ENCODE measurements at regions not wholly inside any gene's neighbourhood (a gene's known extent, or its start where the extent isn't known, plus 50 kb on each side); places are given as distances from the start of the nearest gene placed in this dataset.

DNA sequence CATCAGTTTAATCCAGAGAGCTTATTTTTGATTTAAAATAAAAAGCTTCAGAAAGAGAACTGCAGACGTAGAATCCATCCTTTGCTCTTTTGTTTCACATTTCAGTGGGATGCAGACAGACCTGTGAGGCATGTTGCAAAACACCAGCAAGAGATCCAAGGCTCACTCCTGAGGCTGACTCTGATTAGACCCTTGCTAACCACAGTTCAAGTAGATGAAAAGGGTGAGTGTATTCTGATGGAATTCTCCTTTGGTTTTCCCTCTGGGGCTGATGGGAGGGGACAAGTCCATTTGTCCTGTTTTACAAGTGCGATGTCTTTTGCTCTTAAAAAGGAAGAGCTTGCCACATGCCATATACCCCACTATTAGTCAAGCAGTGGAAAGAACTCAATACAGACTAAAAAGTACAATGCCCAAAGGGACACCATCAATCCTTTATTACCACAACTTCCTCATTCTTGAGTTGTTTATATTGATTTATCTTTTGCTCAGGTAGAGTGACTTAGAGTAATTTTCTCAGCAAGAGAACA lies 772.7 kb downstream of the MAFB start:
- DNase-seq (ENCODE audit: low spot score) = no peak
- TF ChIP-seq, protein P1, sequence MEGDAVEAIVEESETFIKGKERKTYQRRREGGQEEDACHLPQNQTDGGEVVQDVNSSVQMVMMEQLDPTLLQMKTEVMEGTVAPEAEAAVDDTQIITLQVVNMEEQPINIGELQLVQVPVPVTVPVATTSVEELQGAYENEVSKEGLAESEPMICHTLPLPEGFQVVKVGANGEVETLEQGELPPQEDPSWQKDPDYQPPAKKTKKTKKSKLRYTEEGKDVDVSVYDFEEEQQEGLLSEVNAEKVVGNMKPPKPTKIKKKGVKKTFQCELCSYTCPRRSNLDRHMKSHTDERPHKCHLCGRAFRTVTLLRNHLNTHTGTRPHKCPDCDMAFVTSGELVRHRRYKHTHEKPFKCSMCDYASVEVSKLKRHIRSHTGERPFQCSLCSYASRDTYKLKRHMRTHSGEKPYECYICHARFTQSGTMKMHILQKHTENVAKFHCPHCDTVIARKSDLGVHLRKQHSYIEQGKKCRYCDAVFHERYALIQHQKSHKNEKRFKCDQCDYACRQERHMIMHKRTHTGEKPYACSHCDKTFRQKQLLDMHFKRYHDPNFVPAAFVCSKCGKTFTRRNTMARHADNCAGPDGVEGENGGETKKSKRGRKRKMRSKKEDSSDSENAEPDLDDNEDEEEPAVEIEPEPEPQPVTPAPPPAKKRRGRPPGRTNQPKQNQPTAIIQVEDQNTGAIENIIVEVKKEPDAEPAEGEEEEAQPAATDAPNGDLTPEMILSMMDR (IDR thresholded peaks at IDR 0.05; ENCODE audit: borderline replicate concordance, control extremely low read depth, extremely low read depth, insufficient read depth, missing control alignments) = no peak
- in situ Hi-C loops (cut with MboI; ENCODE audit: low sequenced_read_pairs, unreplicated experiment) = no loop called here

DNA sequence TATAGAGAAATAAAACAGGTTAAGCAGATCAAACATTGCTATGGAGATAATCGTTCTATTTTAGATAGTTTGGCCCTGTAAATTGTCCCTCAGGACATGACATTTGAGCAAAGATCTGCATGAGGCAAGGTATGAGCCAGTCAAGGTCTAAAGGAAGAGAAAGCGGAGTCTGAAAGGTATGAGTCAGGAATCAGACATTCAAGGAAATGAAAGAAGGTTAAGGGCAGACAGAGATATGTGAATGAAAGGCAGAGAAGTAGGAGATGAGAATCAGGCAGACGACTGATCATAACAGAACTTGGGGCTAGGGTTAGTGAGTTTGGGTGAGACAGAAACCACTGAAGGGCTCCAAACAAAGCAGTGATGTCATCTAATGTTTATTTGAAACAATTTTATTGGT lies 775.8 kb downstream of the MAFB start:
- TF ChIP-seq, protein P1 (IDR thresholded peaks at IDR 0.05; ENCODE audit: borderline replicate concordance, control extremely low read depth, extremely low read depth, insufficient read depth, missing control alignments) = no peak
- no peak for DNase-seq (ENCODE audit: low spot score)
- in situ Hi-C loops (cut with MboI; ENCODE audit: low sequenced_read_pairs, unreplicated experiment) = no loop called here

DNA sequence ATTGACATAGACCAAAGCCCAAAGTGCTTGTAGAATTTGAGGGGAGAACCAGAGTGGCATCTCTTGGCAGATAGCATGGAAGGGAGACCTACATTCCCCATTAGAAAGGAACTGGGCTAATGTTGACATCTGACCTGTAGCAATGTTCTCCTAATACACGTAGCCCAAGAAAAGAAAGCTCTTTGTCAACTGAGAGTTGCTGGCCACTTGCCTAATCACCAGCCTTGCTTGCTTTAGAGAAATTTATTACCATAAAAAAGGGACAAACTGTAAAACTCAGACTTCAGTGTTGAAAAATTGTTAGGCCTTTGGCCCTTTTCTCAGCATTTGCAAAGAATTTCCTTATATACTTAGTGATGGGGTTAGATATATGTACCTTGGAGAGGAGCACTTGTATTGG lies 777.5 kb downstream of the MAFB start:
- TF ChIP-seq, protein P1 (IDR thresholded peaks at IDR 0.05; ENCODE audit: borderline replicate concordance, control extremely low read depth, extremely low read depth, insufficient read depth, missing control alignments) = no peak
- in situ Hi-C loops (cut with MboI; ENCODE audit: low sequenced_read_pairs, unreplicated experiment) = no loop called here
- no peak for DNase-seq (ENCODE audit: low spot score)

DNA sequence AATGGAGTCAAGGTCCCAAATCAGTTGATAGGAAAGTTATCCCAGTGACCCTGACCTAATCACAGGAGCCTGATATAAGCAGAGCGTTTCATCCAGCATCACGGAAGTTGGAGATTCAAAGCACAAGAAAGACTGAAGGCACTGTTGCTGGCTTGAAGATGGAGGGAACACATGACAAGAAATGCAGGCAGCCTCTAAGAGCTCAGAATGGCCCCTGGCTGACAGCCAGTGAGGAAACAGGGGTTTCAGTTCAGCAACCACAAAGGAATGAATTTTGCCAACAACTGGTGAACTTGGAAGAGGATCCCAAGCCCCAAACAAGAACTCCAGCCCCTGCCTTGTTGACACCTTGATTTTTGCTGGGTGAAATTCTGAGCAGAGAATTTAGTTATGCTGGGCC lies 778.5 kb downstream of the MAFB start:
- in situ Hi-C loops (cut with MboI; ENCODE audit: low sequenced_read_pairs, unreplicated experiment) = no loop called here
- TF ChIP-seq, protein P1 (IDR thresholded peaks at IDR 0.05; ENCODE audit: borderline replicate concordance, control extremely low read depth, extremely low read depth, insufficient read depth, missing control alignments) = no peak
- DNase-seq (ENCODE audit: low spot score) = no peak

DNA sequence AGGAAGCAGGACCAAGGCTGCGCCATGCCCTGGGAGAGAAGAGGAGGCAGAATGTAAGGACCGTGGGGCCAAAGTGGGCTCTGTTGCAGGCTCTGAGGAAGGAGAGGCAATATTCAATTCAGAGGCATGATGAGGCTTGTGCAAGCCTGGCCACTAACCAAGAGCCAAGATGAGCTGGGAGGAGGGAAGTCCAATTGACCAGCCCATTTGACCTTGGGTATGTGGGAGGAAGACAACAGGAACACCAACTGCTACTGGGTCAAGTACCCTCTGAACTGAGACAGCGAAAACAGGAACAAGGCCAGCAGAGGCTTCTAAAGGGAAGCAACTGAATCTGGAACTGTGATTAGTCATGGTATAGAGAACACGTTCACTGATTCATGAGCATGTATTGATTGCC lies 779.6 kb downstream of the MAFB start:
- TF ChIP-seq, protein P1 (IDR thresholded peaks at IDR 0.05; ENCODE audit: borderline replicate concordance, control extremely low read depth, extremely low read depth, insufficient read depth, missing control alignments) = no peak
- no peak for DNase-seq (ENCODE audit: low spot score)
- in situ Hi-C loops (cut with MboI; ENCODE audit: low sequenced_read_pairs, unreplicated experiment) = no loop called here

DNA sequence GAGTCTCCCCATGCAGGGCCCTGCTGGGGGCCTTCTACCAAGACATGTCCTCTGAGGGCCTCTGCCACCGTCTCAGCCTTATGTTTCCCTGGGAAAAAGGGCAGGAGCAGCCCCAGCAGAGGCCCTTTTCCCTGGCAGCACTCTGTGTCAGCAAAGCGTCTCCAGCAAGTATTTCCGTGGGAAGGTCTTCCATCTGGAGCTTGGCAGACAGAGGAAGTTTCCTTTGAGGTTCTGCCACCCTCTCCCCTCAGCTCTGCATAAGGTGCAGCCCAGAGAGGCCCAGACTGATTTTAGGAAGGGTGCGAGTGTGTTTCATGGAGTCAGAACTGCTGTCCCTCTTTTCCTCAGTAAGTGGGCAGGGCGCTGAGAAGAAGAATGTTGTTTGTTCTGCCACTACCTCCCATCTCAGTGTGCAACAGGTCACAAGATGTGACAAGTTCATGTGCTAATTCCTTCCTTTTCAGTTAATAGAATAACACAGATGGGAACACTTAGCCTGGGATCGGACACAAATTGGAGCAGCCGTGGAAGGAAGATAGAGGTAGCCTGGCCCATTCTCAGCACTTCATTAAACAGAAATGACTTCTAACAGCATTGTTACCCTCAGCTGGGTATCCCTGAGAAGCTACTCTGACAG lies 784.4 kb downstream of the MAFB start:
- TF ChIP-seq, protein P1 (IDR thresholded peaks at IDR 0.05; ENCODE audit: borderline replicate concordance, control extremely low read depth, extremely low read depth, insufficient read depth, missing control alignments) = no peak
- in situ Hi-C loops (cut with MboI; ENCODE audit: low sequenced_read_pairs, unreplicated experiment) = no loop called here
- DNase-seq (ENCODE audit: low spot score) = no peak
